Testis (tissue), 2 donors: ENCODE measurements at regions not wholly inside any gene's neighbourhood (a gene's known extent, or its start where the extent isn't known, plus 50 kb on each side); places are given as distances from the start of the nearest gene placed in this dataset.

Experiments used
- POLR2A ChIP-seq: fragments of 450-650 bp; IDR thresholded peaks from one replicate; pipeline ENCODE4 v1.6.1; 2017; ENCODE audit warnings: antibody characterized with exemption, mild to moderate bottlenecking, moderate library complexity
- TF ChIP-seq, protein P1 (sequence below), 3 experiments: fragments of 450-650 bp in 2 of 3; fragments of 200-600 bp in 1 of 3; sonication (generic) in 1 of 3; IDR thresholded peaks; one replicate each; pipeline ENCODE4 v1.5.1; 2016 to 2019; ENCODE audit warnings: antibody characterized with exemption in 3 of 3, mild to moderate bottlenecking in 2 of 3, moderate library complexity in 1 of 3

GRCh38 chr2:160976797-160977196 lies 183.4 kb upstream of the TANK start:
- TF ChIP-seq, protein P1, sequence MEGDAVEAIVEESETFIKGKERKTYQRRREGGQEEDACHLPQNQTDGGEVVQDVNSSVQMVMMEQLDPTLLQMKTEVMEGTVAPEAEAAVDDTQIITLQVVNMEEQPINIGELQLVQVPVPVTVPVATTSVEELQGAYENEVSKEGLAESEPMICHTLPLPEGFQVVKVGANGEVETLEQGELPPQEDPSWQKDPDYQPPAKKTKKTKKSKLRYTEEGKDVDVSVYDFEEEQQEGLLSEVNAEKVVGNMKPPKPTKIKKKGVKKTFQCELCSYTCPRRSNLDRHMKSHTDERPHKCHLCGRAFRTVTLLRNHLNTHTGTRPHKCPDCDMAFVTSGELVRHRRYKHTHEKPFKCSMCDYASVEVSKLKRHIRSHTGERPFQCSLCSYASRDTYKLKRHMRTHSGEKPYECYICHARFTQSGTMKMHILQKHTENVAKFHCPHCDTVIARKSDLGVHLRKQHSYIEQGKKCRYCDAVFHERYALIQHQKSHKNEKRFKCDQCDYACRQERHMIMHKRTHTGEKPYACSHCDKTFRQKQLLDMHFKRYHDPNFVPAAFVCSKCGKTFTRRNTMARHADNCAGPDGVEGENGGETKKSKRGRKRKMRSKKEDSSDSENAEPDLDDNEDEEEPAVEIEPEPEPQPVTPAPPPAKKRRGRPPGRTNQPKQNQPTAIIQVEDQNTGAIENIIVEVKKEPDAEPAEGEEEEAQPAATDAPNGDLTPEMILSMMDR (IDR thresholded peaks at IDR 0.05): no peak
- no peak for TF ChIP-seq POLR2A
